ENCODE measurements at regions not wholly inside any gene's neighbourhood (a gene's known extent, or its start where the extent isn't known, plus 50 kb on each side); places are given as distances from the start of the nearest gene placed in this dataset.

DNA sequence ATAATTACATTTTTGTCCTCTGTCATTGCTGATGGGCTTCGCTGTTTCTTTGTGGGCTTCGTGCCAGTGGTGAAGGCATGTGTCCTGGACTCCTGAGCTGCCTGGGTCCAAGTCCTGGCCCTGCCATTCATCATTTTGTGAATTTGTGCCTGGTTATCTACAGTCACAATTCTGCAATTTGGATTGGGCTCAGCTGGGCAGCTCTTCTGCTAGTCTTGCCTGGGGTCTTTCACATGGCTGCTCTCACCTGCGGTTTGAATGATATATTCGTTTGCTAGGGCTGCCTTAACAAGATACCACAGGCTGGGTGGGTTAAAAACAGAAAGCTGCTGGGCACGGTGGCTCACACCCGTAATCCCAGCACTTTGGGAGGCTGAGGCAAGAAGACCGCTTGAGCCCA is 192.7 kb upstream of the IER5L start:
- TF ChIP-seq, protein P1, sequence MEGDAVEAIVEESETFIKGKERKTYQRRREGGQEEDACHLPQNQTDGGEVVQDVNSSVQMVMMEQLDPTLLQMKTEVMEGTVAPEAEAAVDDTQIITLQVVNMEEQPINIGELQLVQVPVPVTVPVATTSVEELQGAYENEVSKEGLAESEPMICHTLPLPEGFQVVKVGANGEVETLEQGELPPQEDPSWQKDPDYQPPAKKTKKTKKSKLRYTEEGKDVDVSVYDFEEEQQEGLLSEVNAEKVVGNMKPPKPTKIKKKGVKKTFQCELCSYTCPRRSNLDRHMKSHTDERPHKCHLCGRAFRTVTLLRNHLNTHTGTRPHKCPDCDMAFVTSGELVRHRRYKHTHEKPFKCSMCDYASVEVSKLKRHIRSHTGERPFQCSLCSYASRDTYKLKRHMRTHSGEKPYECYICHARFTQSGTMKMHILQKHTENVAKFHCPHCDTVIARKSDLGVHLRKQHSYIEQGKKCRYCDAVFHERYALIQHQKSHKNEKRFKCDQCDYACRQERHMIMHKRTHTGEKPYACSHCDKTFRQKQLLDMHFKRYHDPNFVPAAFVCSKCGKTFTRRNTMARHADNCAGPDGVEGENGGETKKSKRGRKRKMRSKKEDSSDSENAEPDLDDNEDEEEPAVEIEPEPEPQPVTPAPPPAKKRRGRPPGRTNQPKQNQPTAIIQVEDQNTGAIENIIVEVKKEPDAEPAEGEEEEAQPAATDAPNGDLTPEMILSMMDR (IDR thresholded peaks at IDR 0.05): no peak
- no peak for TF ChIP-seq POLR2A (IDR thresholded peaks at IDR 0.05)
